T-helper 2 cell treated with Interferon-gamma antibody and Interleukin-4, amounts not matched to agents 100 ng/mL and 5 ng/mL, for 36 hours (primary cell): ENCODE measurements at regions not wholly inside any gene's neighbourhood (a gene's known extent, or its start where the extent isn't known, plus 50 kb on each side); places are given as distances from the start of the nearest gene placed in this dataset.

Experiments used
- intact Hi-C: fragments of 100-400 bp; cut with micrococcal nuclease; formaldehyde crosslinking; loops from one replicate; pipeline ENCODE4 v1.15.1; 2023

GRCh38 chr13:70183041-70183440 is 74.8 kb upstream of the KLHL1 start:
- intact Hi-C loops: no loop called here
